HG03354 (cell line): ENCODE measurements at regions not wholly inside any gene's neighbourhood (a gene's known extent, or its start where the extent isn't known, plus 50 kb on each side); places are given as distances from the start of the nearest gene placed in this dataset.
"Not testable (repeated sequence)": the region's sequence is repeated elsewhere in the genome, so short reads cannot be mapped to it uniquely, and the experiment has no call there.

Experiments
- ATAC-seq: cut with Tn5 transposase; IDR thresholded peaks from one replicate; pipeline ENCODE4 v1.9.1; 2021; ENCODE audit warnings: mild to moderate bottlenecking; ENCODE audit not compliant: unreplicated experiment, poor library complexity, severe bottlenecking

- ATAC-seq = no peak
These were observed 645.9 kb downstream of the HTR1B start for GRCh38 chr6:76817429-76817828.

GRCh38 chr6:76814496-76815458 is 648.5 kb downstream of the HTR1B start:
- no peak for ATAC-seq

GRCh38 chr6:76810286-76810685 is 653.0 kb downstream of the HTR1B start:
- no peak for ATAC-seq

- ATAC-seq = no peak
These were observed 660.2 kb downstream of the HTR1B start for GRCh38 chr6:76803038-76803580.

GRCh38 chr6:76792394-76792793 is 670.9 kb downstream of the HTR1B start:
- no peak for ATAC-seq

- ATAC-seq = no peak
These were observed 672.4 kb downstream of the HTR1B start for GRCh38 chr6:76790881-76791280.

- no peak for ATAC-seq
These were observed 673.1 kb downstream of the HTR1B start for GRCh38 chr6:76790045-76790796.

- no peak for ATAC-seq
These were observed 673.7 kb downstream of the HTR1B start for GRCh38 chr6:76789580-76789979.

- ATAC-seq = no peak
These were observed 675.1 kb downstream of the HTR1B start for GRCh38 chr6:76788155-76788554.

GRCh38 chr6:76779068-76779467 is 684.2 kb downstream of the HTR1B start:
- no peak for ATAC-seq

GRCh38 chr6:76776876-76777275 is 686.4 kb downstream of the HTR1B start:
- no peak for ATAC-seq

GRCh38 chr6:76774781-76775384 is 688.4 kb downstream of the HTR1B start:
- no peak for ATAC-seq

GRCh38 chr6:76772951-76773350 is 690.3 kb downstream of the HTR1B start:
- no peak for ATAC-seq

GRCh38 chr6:76771059-76771634 is 692.1 kb downstream of the HTR1B start:
- no peak for ATAC-seq

- no peak for ATAC-seq
These were observed 693.0 kb downstream of the HTR1B start for GRCh38 chr6:76770281-76770680.

GRCh38 chr6:76768556-76768955 is 694.7 kb downstream of the HTR1B start:
- no peak for ATAC-seq

- ATAC-seq = no peak
These were observed 691.6 kb upstream of the IMPG1 start for GRCh38 chr6:76764057-76764456.

- ATAC-seq = no peak
These were observed 680.4 kb upstream of the IMPG1 start for GRCh38 chr6:76752841-76753240.

- ATAC-seq = not testable (repeated sequence)
These were observed 672.9 kb upstream of the IMPG1 start for GRCh38 chr6:76745388-76745787.
